Adrenal gland (tissue), 5 donors: ENCODE measurements at regions not wholly inside any gene's neighbourhood (a gene's known extent, or its start where the extent isn't known, plus 50 kb on each side); places are given as distances from the start of the nearest gene placed in this dataset.

Experiments
- POLR2A ChIP-seq, 2 donors: fragments of 450-650 bp; IDR thresholded peaks; one replicate each; pipeline ENCODE4 v1.6.1; 2017; ENCODE audit warnings: antibody characterized with exemption in 2 of 2, mild to moderate bottlenecking in 2 of 2, moderate library complexity in 1 of 2
- TF ChIP-seq, protein P1 (sequence below), 6 experiments: fragments of 450-650 bp in 4 of 6; fragments of 200-600 bp in 2 of 6; sonication (generic) in 1 of 6; IDR thresholded peaks; 1 replicate in 5 of 6; 2 replicates in 1 of 6; pipeline versions ENCODE4 v1.5.1 to v1.8.0; 2016 to 2021; ENCODE audit warnings: antibody characterized with exemption in 6 of 6, mild to moderate bottlenecking in 2 of 6, moderate library complexity in 1 of 6
- donor health status: DM: no; HTN: no; CAD: no.

DNA sequence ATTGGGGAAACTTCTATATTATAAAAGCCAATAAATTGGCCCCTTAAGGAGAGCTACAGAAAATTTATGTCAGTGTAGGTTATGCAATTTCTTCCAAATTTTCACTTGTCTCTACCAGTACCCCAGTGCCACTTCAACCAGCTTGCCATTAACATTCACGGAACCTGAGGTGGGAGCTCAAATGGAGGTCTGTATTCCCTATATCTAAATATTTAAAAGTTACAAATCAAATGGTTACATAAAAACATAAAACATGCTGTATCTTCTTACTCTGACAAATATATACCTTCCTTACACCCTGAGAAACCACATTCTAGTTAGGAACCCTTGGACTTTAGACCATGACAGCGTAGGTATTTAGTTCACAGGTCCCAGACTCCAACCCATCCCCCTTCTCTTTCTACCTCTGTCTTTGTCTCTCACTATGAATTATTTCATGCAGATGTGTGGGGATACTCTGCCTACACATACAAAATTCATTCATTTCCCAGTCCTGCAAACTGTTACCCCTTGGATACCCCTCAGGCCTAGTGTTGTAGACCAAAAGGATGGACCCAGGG is 127.8 kb upstream of the PMFBP1 start:
- TF ChIP-seq POLR2A (IDR thresholded peaks at IDR 0.05) = no peak
- TF ChIP-seq, protein P1, sequence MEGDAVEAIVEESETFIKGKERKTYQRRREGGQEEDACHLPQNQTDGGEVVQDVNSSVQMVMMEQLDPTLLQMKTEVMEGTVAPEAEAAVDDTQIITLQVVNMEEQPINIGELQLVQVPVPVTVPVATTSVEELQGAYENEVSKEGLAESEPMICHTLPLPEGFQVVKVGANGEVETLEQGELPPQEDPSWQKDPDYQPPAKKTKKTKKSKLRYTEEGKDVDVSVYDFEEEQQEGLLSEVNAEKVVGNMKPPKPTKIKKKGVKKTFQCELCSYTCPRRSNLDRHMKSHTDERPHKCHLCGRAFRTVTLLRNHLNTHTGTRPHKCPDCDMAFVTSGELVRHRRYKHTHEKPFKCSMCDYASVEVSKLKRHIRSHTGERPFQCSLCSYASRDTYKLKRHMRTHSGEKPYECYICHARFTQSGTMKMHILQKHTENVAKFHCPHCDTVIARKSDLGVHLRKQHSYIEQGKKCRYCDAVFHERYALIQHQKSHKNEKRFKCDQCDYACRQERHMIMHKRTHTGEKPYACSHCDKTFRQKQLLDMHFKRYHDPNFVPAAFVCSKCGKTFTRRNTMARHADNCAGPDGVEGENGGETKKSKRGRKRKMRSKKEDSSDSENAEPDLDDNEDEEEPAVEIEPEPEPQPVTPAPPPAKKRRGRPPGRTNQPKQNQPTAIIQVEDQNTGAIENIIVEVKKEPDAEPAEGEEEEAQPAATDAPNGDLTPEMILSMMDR (IDR thresholded peaks at IDR 0.05) = no peak
